Lower leg skin (tissue), 4 donors: ENCODE measurements at regions not wholly inside any gene's neighbourhood (a gene's known extent, or its start where the extent isn't known, plus 50 kb on each side); places are given as distances from the start of the nearest gene placed in this dataset.

ENCODE experiments used
- DNase-seq, 2 donors: peaks; one replicate each; pipeline ENCODE4 v3.0.0-alpha.2; 2019; ENCODE audit warnings: low spot score in 2 of 2
- H3K4me3 ChIP-seq: fragments of 200-600 bp; sonication (generic); 2 replicates; pipeline ENCODE4 v1.5.1; 2017; ENCODE audit warnings: mild to moderate bottlenecking, low read depth; ENCODE audit not compliant: poor library complexity, severe bottlenecking
- CTCF ChIP-seq, 3 donors: fragments of 450-650 bp; IDR thresholded peaks; one replicate each; pipeline ENCODE4 v1.5.1; 2016; ENCODE audit warnings: antibody characterized with exemption in 3 of 3, mild to moderate bottlenecking in 3 of 3, moderate library complexity in 2 of 3
- POLR2A ChIP-seq, 2 donors: fragments of 450-650 bp; IDR thresholded peaks; one replicate each; pipeline ENCODE4 v1.6.1; 2016 to 2017; ENCODE audit warnings: antibody characterized with exemption in 2 of 2, mild to moderate bottlenecking in 1 of 2, moderate library complexity in 1 of 2
- WGBS, 2 donors: methylation state at CpG; one replicate each; pipeline ENCODE4 v1.1.5; 2018; 5-methylcytosine and 5-hydroxymethylcytosine counted together
- intact Hi-C: fragments of 100-400 bp; cut with DNase I; formaldehyde crosslinking; loops from one replicate; pipeline ENCODE4 v1.15.0; 2023; ENCODE audit warnings: low total_unique reads

GRCh38 chr6:66860328-66860727 is 1153.3 kb upstream of the EYS start:
- intact Hi-C loops, result no loop called here
- WGBS, 2 donors, result 50 to 52% methylated on average over 3 of the region's 3 CpGs
- TF ChIP-seq POLR2A (IDR thresholded peaks at IDR 0.05), result no peak
- no peak for TF ChIP-seq CTCF (IDR thresholded peaks at IDR 0.05)

DNA sequence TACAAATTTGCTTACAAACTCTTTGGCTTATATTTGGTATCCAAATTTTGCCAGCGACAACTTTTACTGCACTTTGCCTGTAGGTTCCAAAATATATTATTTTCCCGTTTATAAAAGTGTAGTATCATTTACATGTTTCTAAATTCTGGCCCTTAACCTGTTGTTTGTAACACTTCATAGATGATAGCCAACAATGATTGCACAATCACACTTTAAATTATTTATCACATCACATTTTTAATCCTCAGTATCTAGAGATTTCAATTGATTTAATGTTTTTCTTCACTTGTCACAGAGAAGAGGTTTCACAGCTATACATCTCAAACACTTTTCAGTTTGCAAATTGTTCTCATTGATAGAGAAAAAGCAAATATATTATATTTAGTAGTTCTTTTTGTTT is 1151.2 kb upstream of the EYS start:
- DNase-seq, result no peak
- no peak for TF ChIP-seq POLR2A (IDR thresholded peaks at IDR 0.05)
- TF ChIP-seq CTCF (IDR thresholded peaks at IDR 0.05), result no peak
- no peak overlapping the region for H3K4me3 ChIP-seq
- intact Hi-C loops, result no loop called here
- WGBS, 2 donors, result 14 to 34% methylated on average over 2 of the region's 2 CpGs

More at GRCh38 chr6:66860328-66860727, 1153.3 kb upstream of the EYS start:
- no peak for DNase-seq
- H3K4me3 ChIP-seq, result no peak overlapping the region

DNA sequence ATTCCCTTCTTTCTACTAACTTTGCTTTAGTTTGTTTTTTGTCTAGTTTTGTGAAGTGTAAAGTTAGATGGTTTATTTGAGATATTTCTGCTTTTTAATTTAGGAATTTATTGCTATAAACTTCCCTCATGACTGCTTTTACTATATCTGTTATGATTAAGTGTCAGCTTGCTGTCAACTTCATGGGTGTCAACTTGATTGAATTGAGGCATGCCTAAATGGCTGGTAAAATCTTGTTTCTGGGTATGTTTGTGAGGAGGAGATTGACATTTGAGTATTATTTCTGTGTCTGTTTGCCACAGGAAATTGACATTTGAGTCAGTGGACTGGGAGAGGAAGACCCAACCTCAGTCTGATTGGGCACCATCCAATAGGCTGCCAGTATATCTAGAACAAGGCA is 1147.0 kb upstream of the EYS start:
- intact Hi-C loops, result no loop called here
- TF ChIP-seq POLR2A (IDR thresholded peaks at IDR 0.05) (no peak), CTCF (IDR thresholded peaks at IDR 0.05) (no peak)
- DNase-seq, result no peak
- no peak overlapping the region for H3K4me3 ChIP-seq

GRCh38 chr6:66851930-66852329 is 1144.9 kb upstream of the EYS start:
- no peak for TF ChIP-seq CTCF (IDR thresholded peaks at IDR 0.05)
- no peak for TF ChIP-seq POLR2A (IDR thresholded peaks at IDR 0.05)
- no peak for DNase-seq
- 61 to 66% methylated on average over 3 of the region's 3 CpGs for WGBS, 2 donors
- intact Hi-C loops, result no loop called here
- H3K4me3 ChIP-seq, result no peak overlapping the region

GRCh38 chr6:66849843-66850242 is 1142.8 kb upstream of the EYS start:
- no peak overlapping the region for H3K4me3 ChIP-seq
- intact Hi-C loops, result no loop called here
- TF ChIP-seq POLR2A (IDR thresholded peaks at IDR 0.05), result no peak
- DNase-seq, result no peak

DNA sequence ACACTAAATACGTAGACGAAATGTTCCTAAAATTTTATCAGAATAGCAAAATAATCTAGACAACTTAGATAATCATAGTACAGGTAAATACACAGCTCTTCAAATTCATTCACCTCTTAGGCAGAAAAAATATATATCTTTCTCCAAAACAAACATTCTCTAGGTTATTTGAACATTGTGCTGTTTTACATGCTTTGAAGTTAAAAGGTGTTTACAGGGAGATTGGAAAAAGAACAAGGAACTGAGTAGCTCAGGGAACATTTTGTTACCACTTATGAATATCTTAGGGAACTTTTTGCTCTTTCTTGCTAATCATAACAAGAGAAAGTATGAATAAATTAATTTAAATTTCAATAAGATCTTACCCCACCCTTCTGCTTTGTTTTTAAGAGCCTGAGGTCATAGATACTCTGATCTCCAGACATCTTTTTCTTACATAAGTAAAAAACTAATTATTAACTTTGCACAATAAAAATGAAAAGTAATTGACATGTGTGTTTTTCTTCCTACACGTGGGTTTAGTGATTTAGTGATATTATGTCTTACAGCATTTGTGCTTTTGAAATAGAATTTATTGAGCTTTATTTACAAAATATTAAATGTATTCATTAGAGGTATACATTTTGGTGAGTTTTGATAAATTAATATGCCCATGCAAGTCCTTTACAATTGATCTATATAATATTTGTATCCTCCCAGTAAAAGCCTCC is 1141.4 kb upstream of the EYS start:
- intact Hi-C loops, result no loop called here
- no peak for DNase-seq
- TF ChIP-seq POLR2A (IDR thresholded peaks at IDR 0.05), result no peak
- TF ChIP-seq CTCF (IDR thresholded peaks at IDR 0.05), result no peak
- 61 to 68% methylated on average over 3 of the region's 3 CpGs for WGBS, 2 donors
- no peak overlapping the region for H3K4me3 ChIP-seq
